Left ventricle myocardium inferior (tissue), 1 donor: ENCODE measurements at regions not wholly inside any gene's neighbourhood (a gene's known extent, or its start where the extent isn't known, plus 50 kb on each side); places are given as distances from the start of the nearest gene placed in this dataset.
"Not testable (repeated sequence)": the region's sequence is repeated elsewhere in the genome, so short reads cannot be mapped to it uniquely, and the experiment has no call there.

Experiments
- DNase-seq: peaks from one replicate; pipeline ENCODE4 v3.0.0-alpha.2; 2020
- H3K27ac ChIP-seq: fragments of 200-600 bp; replicated peaks from 2 replicates; pipeline ENCODE4 v1.8.0; 2021
- H3K27me3 ChIP-seq: fragments of 200-600 bp; 2 replicates; pipeline ENCODE4 v1.8.0; 2021; ENCODE audit warnings: low read depth
- H3K36me3 ChIP-seq: fragments of 200-600 bp; 2 replicates; pipeline ENCODE4 v1.8.0; 2021
- H3K4me1 ChIP-seq: fragments of 200-600 bp; 2 replicates; pipeline ENCODE4 v1.8.0; 2021
- H3K4me3 ChIP-seq: fragments of 200-600 bp; 2 replicates; pipeline ENCODE4 v1.8.0; 2021; ENCODE audit warnings: mild to moderate bottlenecking, moderate library complexity
- H3K9me3 ChIP-seq: fragments of 200-600 bp; replicated peaks from 2 replicates; pipeline ENCODE4 v1.8.0; 2021
- intact Hi-C: fragments of 100-400 bp; cut with micrococcal nuclease; formaldehyde crosslinking; loops from one replicate; pipeline ENCODE4 v1.11.0; 2022
- TF ChIP-seq, protein P1 (sequence below): fragments of 200-600 bp; IDR thresholded peaks from 2 replicates; pipeline ENCODE4 v1.8.0; 2021; ENCODE audit warnings: antibody characterized with exemption, mild to moderate bottlenecking, borderline replicate concordance
- donor health status: DM: no; HTN: yes; CAD: no; lungs with severe emphysema.

DNA sequence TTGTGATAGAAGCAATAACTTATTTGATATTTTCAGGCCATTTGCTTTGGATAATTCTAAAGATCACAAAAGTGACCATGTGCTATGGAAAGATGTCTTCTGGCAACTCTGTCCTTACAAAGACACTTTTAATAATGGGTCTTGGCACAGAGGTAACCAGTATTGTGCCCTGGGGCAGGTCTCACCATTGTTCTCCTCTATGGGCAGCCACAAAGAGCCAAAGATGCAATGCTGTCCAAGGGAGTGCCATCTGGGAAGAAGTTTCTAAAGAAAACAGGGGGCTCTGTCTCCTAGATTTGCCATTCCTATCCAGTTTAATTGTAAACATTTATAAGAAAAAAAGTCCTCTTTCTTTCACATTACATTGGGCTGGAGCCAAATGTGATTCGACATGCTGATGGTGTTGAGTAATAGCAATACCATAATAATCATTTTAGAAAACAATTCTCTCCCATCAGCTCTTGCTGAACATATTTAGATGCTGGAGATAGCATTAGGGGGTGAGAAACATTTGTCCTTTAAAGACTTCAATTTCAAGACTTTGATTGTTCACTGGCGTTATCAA, 179.9 kb downstream of the KIT start:
- Histone ChIP-seq H3K27ac (no peak overlapping the region), H3K36me3 (no peaks in the 10 kb centered on the region), H3K27me3 (no peaks in the 10 kb centered on the region), H3K9me3 (peaks cover 5% of the 10 kb centered on the region), H3K4me3 (no peak overlapping the region), H3K4me1 (peaks cover 18% of the 10 kb centered on the region)
- TF ChIP-seq, protein P1, sequence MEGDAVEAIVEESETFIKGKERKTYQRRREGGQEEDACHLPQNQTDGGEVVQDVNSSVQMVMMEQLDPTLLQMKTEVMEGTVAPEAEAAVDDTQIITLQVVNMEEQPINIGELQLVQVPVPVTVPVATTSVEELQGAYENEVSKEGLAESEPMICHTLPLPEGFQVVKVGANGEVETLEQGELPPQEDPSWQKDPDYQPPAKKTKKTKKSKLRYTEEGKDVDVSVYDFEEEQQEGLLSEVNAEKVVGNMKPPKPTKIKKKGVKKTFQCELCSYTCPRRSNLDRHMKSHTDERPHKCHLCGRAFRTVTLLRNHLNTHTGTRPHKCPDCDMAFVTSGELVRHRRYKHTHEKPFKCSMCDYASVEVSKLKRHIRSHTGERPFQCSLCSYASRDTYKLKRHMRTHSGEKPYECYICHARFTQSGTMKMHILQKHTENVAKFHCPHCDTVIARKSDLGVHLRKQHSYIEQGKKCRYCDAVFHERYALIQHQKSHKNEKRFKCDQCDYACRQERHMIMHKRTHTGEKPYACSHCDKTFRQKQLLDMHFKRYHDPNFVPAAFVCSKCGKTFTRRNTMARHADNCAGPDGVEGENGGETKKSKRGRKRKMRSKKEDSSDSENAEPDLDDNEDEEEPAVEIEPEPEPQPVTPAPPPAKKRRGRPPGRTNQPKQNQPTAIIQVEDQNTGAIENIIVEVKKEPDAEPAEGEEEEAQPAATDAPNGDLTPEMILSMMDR: no peak
- intact Hi-C loops: no loop called here
- DNase-seq: no peak

DNA sequence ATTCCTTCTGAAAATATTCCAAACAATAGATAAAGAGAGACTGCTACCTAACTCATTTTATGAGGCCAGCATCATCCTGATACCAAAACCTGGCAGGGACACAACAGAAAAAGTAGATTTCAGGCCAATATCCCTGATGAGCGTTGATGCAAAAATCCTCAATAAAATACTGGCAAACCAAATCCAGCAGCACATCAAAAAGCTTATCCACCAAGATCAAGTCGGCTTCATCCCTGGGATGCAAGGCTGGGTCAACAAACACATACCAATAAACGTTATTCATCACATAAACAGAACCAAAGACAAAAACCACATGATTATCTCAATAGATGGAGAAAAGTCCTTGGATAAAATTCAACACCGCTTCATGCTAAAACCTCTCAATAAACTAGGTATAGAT, 170.6 kb downstream of the KIT start:
- DNase-seq, H3K4me3 ChIP-seq, H3K27me3 ChIP-seq, H3K4me1 ChIP-seq, H3K27ac ChIP-seq, H3K36me3 ChIP-seq, intact Hi-C loops: not testable (repeated sequence)
- peaks cover 18% of the 10 kb centered on the region for H3K9me3 ChIP-seq

DNA sequence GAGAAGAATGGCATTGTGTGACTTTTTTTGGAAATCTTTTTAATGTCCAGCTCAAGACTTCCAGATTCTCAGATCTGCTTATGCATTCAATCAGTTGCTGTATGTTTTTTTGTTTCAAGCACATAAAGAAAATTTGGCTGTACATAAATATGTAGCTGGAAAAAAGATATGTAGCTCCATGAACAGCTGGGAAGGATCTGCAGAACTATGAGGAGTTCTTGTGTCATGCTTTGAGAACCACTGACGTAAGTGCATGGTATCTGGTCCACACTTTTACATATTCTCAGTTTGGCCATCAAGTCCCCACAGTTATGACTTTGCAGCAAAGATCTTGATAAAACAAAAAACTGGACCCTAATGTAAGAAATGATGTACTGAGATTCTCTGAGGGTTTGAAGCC, 165.9 kb downstream of the KIT start:
- Histone ChIP-seq H3K4me1 (no peaks in the 10 kb centered on the region), H3K27me3 (no peaks in the 10 kb centered on the region), H3K36me3 (no peaks in the 10 kb centered on the region), H3K9me3 (no peaks in the 10 kb centered on the region), H3K27ac (no peak overlapping the region), H3K4me3 (no peak overlapping the region)
- no peak for DNase-seq
- intact Hi-C loops: no loop called here
- TF ChIP-seq, protein P1: no peak

- DNase-seq: no peak
- intact Hi-C loops: no loop called here
Observed at GRCh38 chr4:54819034-54819433, 161.3 kb downstream of the KIT start.

GRCh38 chr4:54818481-54818880, 160.7 kb downstream of the KIT start:
- DNase-seq: no peak
- intact Hi-C loops: no loop called here
- TF ChIP-seq, protein P1: no peak
- Histone ChIP-seq H3K9me3 (peaks cover 11% of the 10 kb centered on the region), H3K4me3 (no peak overlapping the region), H3K36me3 (no peaks in the 10 kb centered on the region), H3K27me3 (no peaks in the 10 kb centered on the region), H3K4me1 (no peaks in the 10 kb centered on the region), H3K27ac (no peak overlapping the region)

More at GRCh38 chr4:54819034-54819433, 161.3 kb downstream of the KIT start:
- Histone ChIP-seq H3K9me3 (peaks cover 11% of the 10 kb centered on the region), H3K4me1 (no peaks in the 10 kb centered on the region), H3K4me3 (no peak overlapping the region), H3K27me3 (no peaks in the 10 kb centered on the region), H3K27ac (no peak overlapping the region), H3K36me3 (no peaks in the 10 kb centered on the region)
- TF ChIP-seq, protein P1: no peak

- intact Hi-C loops: no loop called here
- TF ChIP-seq, protein P1: no peak
- Histone ChIP-seq H3K36me3 (no peaks in the 10 kb centered on the region), H3K27ac (no peak overlapping the region), H3K27me3 (no peaks in the 10 kb centered on the region), H3K9me3 (peaks cover 31% of the 10 kb centered on the region), H3K4me1 (no peaks in the 10 kb centered on the region), H3K4me3 (no peak overlapping the region)
- DNase-seq: no peak
Observed at GRCh38 chr4:54813674-54814073, 155.9 kb downstream of the KIT start.
